K562 (cell line): ENCODE measurements at regions not wholly inside any gene's neighbourhood (a gene's known extent, or its start where the extent isn't known, plus 50 kb on each side); places are given as distances from the start of the nearest gene placed in this dataset.

ENCODE experiments used
- ATAC-seq: fragments of 200-7000 bp; cut with Tn5 transposase; 3 replicates; pipeline ENCODE4 v1.9.1; 2020; ENCODE audit warnings: moderate library complexity
- BruUV-seq: library from RNA; stranded (reverse); fragments of 400-500 nt; replicated peaks from 2 replicates; lab custom pipeline; 2021; lab: Mats Ljungman, UMichigan
- CTCF ChIA-PET: fragments of 300-600 bp; formaldehyde crosslinking; extraction: SDS; loops from one replicate; lab custom pipeline; 2021; ENCODE audit warnings: low intra/inter-chr PET ratio; lab: Yijun Ruan, JAX
- POLR2A ChIA-PET: fragments of 300-600, 350-650 bp; sonication (Branson Sonifier 250); formaldehyde crosslinking; extraction: SDS; loops from one replicate; lab custom pipeline; 2021; ENCODE audit warnings: antibody characterized with exemption, inconsistent platforms; lab: Yijun Ruan, JAX
- DNase-seq, 4 experiments: peaks; one replicate each; pipeline versions ENCODE4 v3.0.0 to v3.0.0-alpha.2; 2011 to 2018; ENCODE audit warnings: low spot score in 3 of 4, mixed read lengths in 3 of 4; ENCODE audit errors: extremely low read depth in 1 of 4
- FAIRE-seq: peaks from 2 replicates; lab custom pipeline; 2011; peaks lifted over from hg19 to GRCh38; lab: Jason Lieb, UNC
- H2AFZ ChIP-seq: 2 replicates; pipeline ENCODE4 v1.6.0; 2011; ENCODE audit warnings: low read depth, low read length, control low read depth, inconsistent platforms
- H3K27ac ChIP-seq: fragments of 200-600 bp; 3 replicates; pipeline ENCODE4 v1.8.0; 2011; ENCODE audit warnings: low read depth, mild to moderate bottlenecking, control low read depth, inconsistent platforms, low read length, moderate library complexity, mixed read lengths; ENCODE audit errors: extremely low read depth
- H3K27me3 ChIP-seq, 2 experiments: fragments of 300-600 bp in 1 of 2; 2 replicates in 1 of 2; 3 replicates in 1 of 2; pipeline versions ENCODE4 v1.6.0 to v1.8.0; 2011; ENCODE audit warnings: inconsistent platforms in 2 of 2, low read length in 2 of 2, mild to moderate bottlenecking in 1 of 2, mixed read lengths in 1 of 2, moderate library complexity in 1 of 2; ENCODE audit not compliant: control insufficient read depth in 2 of 2, insufficient read depth in 2 of 2
- H3K36me3 ChIP-seq: fragments of 300-600 bp; 3 replicates; pipeline ENCODE4 v1.8.0; 2011; ENCODE audit warnings: mild to moderate bottlenecking, low read length, inconsistent platforms; ENCODE audit not compliant: control insufficient read depth, insufficient read depth
- H3K4me1 ChIP-seq, 2 experiments: fragments of 200-600 bp in 1 of 2; replicated peaks in 1 of 2; 2 replicates in 1 of 2; 3 replicates in 1 of 2; pipeline versions ENCODE4 v1.5.1 to v1.8.0; 2011; ENCODE audit warnings: inconsistent platforms in 2 of 2, low read length in 2 of 2, mild to moderate bottlenecking in 1 of 2, mixed read lengths in 1 of 2, moderate library complexity in 1 of 2; ENCODE audit not compliant: control insufficient read depth in 2 of 2, insufficient read depth in 2 of 2
- H3K4me2 ChIP-seq: 2 replicates; pipeline ENCODE4 v1.6.1; 2011; ENCODE audit warnings: low read length, control low read depth, inconsistent platforms, mixed read lengths; ENCODE audit not compliant: insufficient read depth
- H3K4me3 ChIP-seq: fragments of 200-600 bp; sonication (generic), shearing (Covaris generic); 2 replicates; pipeline ENCODE4 v1.5.1; 2016; ENCODE audit warnings: control low read depth, inconsistent platforms
- H3K79me2 ChIP-seq: fragments of 200-600 bp; 3 replicates; pipeline ENCODE4 v1.8.0; 2011; ENCODE audit warnings: low read length, inconsistent platforms; ENCODE audit not compliant: control insufficient read depth, insufficient read depth
- H3K9ac ChIP-seq, 2 experiments: 2 replicates each; pipeline versions ENCODE4 v1.6.0 to v1.6.1; 2011; ENCODE audit warnings: low read depth in 2 of 2, low read length in 2 of 2, control low read depth in 1 of 2, inconsistent platforms in 1 of 2, mild to moderate bottlenecking in 1 of 2, mixed read lengths in 1 of 2; ENCODE audit not compliant: insufficient read depth in 1 of 2
- H3K9me1 ChIP-seq: one replicate; pipeline ENCODE4 v1.6.0; 2011; ENCODE audit warnings: inconsistent platforms, mild to moderate bottlenecking, low read length, moderate library complexity; ENCODE audit not compliant: control insufficient read depth, insufficient read depth
- H3K9me3 ChIP-seq: replicated peaks from 2 replicates; pipeline ENCODE4 v1.5.1; 2011; ENCODE audit warnings: low read depth, low read length, inconsistent platforms; ENCODE audit not compliant: control insufficient read depth, insufficient read depth
- H4K20me1 ChIP-seq: replicated peaks from 2 replicates; pipeline ENCODE4 v1.6.1; 2011; ENCODE audit warnings: low read length, inconsistent platforms, mixed read lengths; ENCODE audit not compliant: control insufficient read depth, insufficient read depth
- ATF6 ChIP-seq: sonication (generic); formaldehyde crosslinking; IDR thresholded peaks from 2 replicates; pipeline ENCODE4 v1.4.0; 2020; ENCODE audit warnings: mild to moderate bottlenecking, missing genetic modification reagents
- CBX1 ChIP-seq: sonication (generic); IDR thresholded peaks from 2 replicates; pipeline ENCODE4 v1.6.1; 2016; ENCODE audit warnings: antibody characterized with exemption, low read depth, mild to moderate bottlenecking
- CREB1 ChIP-seq, 2 experiments: sonication (generic) in 1 of 2; formaldehyde crosslinking in 1 of 2; IDR thresholded peaks; 2 replicates each; pipeline versions ENCODE4 v1.6.1 to v1.8.0; 2012 to 2022; ENCODE audit warnings: inconsistent platforms in 1 of 2, mild to moderate bottlenecking in 1 of 2, missing genetic modification reagents in 1 of 2, moderate library complexity in 1 of 2
- CREB3 ChIP-seq: fragments of 450-650 bp; conservative IDR thresholded peaks from 2 replicates; pipeline ENCODE4 v1.6.1; 2016; ENCODE audit warnings: missing genetic modification characterization, low read depth, mild to moderate bottlenecking, missing compliant biosample characterization, moderate library complexity
- HMG20B ChIP-seq: fragments of 250-450 bp; sonication (Bioruptor Pico); IDR thresholded peaks from 2 replicates; pipeline ENCODE4 v1.5.0; 2021; ENCODE audit warnings: mild to moderate bottlenecking
- HNRNPLL ChIP-seq: fragments of 200-400 bp; formaldehyde crosslinking; IDR thresholded peaks from 2 replicates; pipeline ENCODE4 v1.6.1; 2017; ENCODE audit warnings: low read length, low read depth, mild to moderate bottlenecking; ENCODE audit not compliant: poor library complexity, severe bottlenecking
- NELFE ChIP-seq: IDR thresholded peaks from 2 replicates; pipeline ENCODE4 v1.6.1; 2011; ENCODE audit warnings: mild to moderate bottlenecking; ENCODE audit not compliant: insufficient read depth, insufficient read length
- PPARD ChIP-seq: fragments of 250-450 bp; sonication (Bioruptor Pico); IDR thresholded peaks from 2 replicates; pipeline ENCODE4 v1.8.0; 2022; ENCODE audit warnings: inconsistent platforms, mild to moderate bottlenecking, moderate library complexity
- SMAD2 ChIP-seq: fragments of 150-350 bp; IDR thresholded peaks from 2 replicates; pipeline ENCODE4 v1.6.1; 2014; ENCODE audit warnings: low read depth, mild to moderate bottlenecking, low read length
- SRSF1 ChIP-seq: fragments of 200-400 bp; formaldehyde crosslinking; IDR thresholded peaks from 2 replicates; pipeline ENCODE4 v1.6.1; 2017; ENCODE audit warnings: mild to moderate bottlenecking, low read depth, low read length, moderate library complexity
- STAT5B ChIP-seq: fragments of 250-450 bp; sonication (Bioruptor Pico); IDR thresholded peaks from 2 replicates; pipeline ENCODE4 v1.8.0; 2021; ENCODE audit warnings: mild to moderate bottlenecking, inconsistent platforms
- ZMIZ1 ChIP-seq, 2 experiments: fragments of 150-350 bp in 1 of 2; IDR thresholded peaks; 2 replicates each; pipeline ENCODE4 v1.6.1; 2012 to 2016; ENCODE audit warnings: low read depth in 2 of 2, low read length in 2 of 2, mild to moderate bottlenecking in 1 of 2, moderate library complexity in 1 of 2
- ZNF655 ChIP-seq: fragments of 250-450 bp; sonication (Bioruptor Pico); IDR thresholded peaks from 2 replicates; pipeline ENCODE4 v1.5.0; 2021
- ZNF764 ChIP-seq: fragments of 250-450 bp; sonication (Bioruptor Pico); IDR thresholded peaks from 2 replicates; pipeline ENCODE4 v1.4.0; 2020; ENCODE audit warnings: low read depth, mild to moderate bottlenecking, moderate library complexity
- ZSCAN29 ChIP-seq: fragments of 450-650 bp; IDR thresholded peaks from 2 replicates; pipeline ENCODE4 v1.6.1; 2017
- WGBS: fragments of 100-300 bp; shearing (Covaris generic); methylation state at CpG from one replicate; pipeline ENCODE4 v1.1.6; 2016; ENCODE audit warnings: low coverage, mixed read lengths; ENCODE audit not compliant: insufficient coverage; ENCODE audit errors: missing lambda C conversion rate; 5-methylcytosine and 5-hydroxymethylcytosine counted together
- in situ Hi-C: fragments of 300-500 bp; cut with MboI; formaldehyde crosslinking; loops from 4 replicates; pipeline ENCODE4 v1.15.0; 2018; ENCODE audit warnings: inconsistent platforms, mixed read lengths
- intact Hi-C: fragments of 100-400 bp; cut with micrococcal nuclease; formaldehyde crosslinking; loops from 2 replicates; pipeline ENCODE4 v1.14.2; 2022

GRCh38 chr4:41425650-41426049 lies 112.3 kb upstream of the LIMCH1 start:
- no peaks in the 10 kb centered on the region; a peak in 1 of 5 replicates for H3K27me3 ChIP-seq
- FAIRE-seq (no peak), ATAC-seq (no peak), DNase-seq (no peak)
- H3K79me2 ChIP-seq = no peaks in the 10 kb centered on the region
- POLR2A ChIA-PET = no interaction called here
- H3K4me2 ChIP-seq = no peak overlapping the region
- H3K4me3 ChIP-seq = no peak overlapping the region
- H3K9me3 ChIP-seq = no peaks in the 10 kb centered on the region
- in situ Hi-C loops (no loop called here), intact Hi-C loops (no loop called here)
- H4K20me1 ChIP-seq = no peaks in the 10 kb centered on the region
- no CpG with 5 or more reads among the region's 1 CpG for WGBS
- no peaks in the 10 kb centered on the region for H3K9me1 ChIP-seq
- H3K9ac ChIP-seq = no peak overlapping the region
- no peak overlapping the region for H2AFZ ChIP-seq
- CTCF ChIA-PET = no interaction called here
- no peaks in the 10 kb centered on the region for H3K36me3 ChIP-seq
- BruUV-seq = no TSS peak
- no peak overlapping the region for H3K27ac ChIP-seq
- H3K4me1 ChIP-seq = no peaks in the 10 kb centered on the region
- TF ChIP-seq NELFE (no peak), ZNF655 (CRISPR knock-in tag) (no peak), CREB3 (tag) (no peak), STAT5B (CRISPR knock-in tag) (no peak), SRSF1 (no peak), PPARD (CRISPR knock-in tag) (no peak), ZNF764 (CRISPR knock-in tag) (no peak), ZSCAN29 (no peak), CREB1 (IDR thresholded peaks at IDR 0.05) (no peak), CREB1 (CRISPR knock-in tag; IDR thresholded peaks at IDR 0.05) (no peak), SMAD2 (no peak), HMG20B (CRISPR knock-in tag) (no peak), CBX1 (no peak), ZMIZ1 (IDR thresholded peaks at IDR 0.05; ENCODE audit: low read depth in 2 of 2, low read length in 2 of 2) (no peak), HNRNPLL (no peak), ATF6 (CRISPR knock-in tag) (no peak)
